ENCODE measurements at regions not wholly inside any gene's neighbourhood (a gene's known extent, or its start where the extent isn't known, plus 50 kb on each side); places are given as distances from the start of the nearest gene placed in this dataset.

- no peak for DNase-seq (ENCODE audit: low read depth in 2 of 2)
- no peak overlapping the region for H3K4me3 ChIP-seq (replicated peaks in 1 of 2; ENCODE audit: low read depth in 2 of 2, low read length in 2 of 2)
- TF ChIP-seq CTCF (IDR thresholded peaks at IDR 0.05; ENCODE audit: low read depth, low read length), result no peak
Measured at GRCh38 chr2:2842466-2842865, 511.4 kb upstream of the MYT1L start.

- no peak for TF ChIP-seq CTCF (IDR thresholded peaks at IDR 0.05; ENCODE audit: low read depth, low read length)
- DNase-seq (ENCODE audit: low read depth in 2 of 2), result no peak
- no peak overlapping the region for H3K4me3 ChIP-seq (replicated peaks in 1 of 2; ENCODE audit: low read depth in 2 of 2, low read length in 2 of 2)
Measured at GRCh38 chr2:2840681-2841300, 509.7 kb upstream of the MYT1L start.

GRCh38 chr2:2839782-2840531 lies 508.9 kb upstream of the MYT1L start:
- no peak overlapping the region for H3K4me3 ChIP-seq (replicated peaks in 1 of 2; ENCODE audit: low read depth in 2 of 2, low read length in 2 of 2)
- no peak for DNase-seq (ENCODE audit: low read depth in 2 of 2)
- no peak for TF ChIP-seq CTCF (IDR thresholded peaks at IDR 0.05; ENCODE audit: low read depth, low read length)

- no peak overlapping the region for H3K4me3 ChIP-seq (replicated peaks in 1 of 2; ENCODE audit: low read depth in 2 of 2, low read length in 2 of 2)
- no peak for TF ChIP-seq CTCF (IDR thresholded peaks at IDR 0.05; ENCODE audit: low read depth, low read length)
- no peak for DNase-seq (ENCODE audit: low read depth in 2 of 2)
Measured at GRCh38 chr2:2839393-2839781, 508.3 kb upstream of the MYT1L start.

- DNase-seq (ENCODE audit: low read depth in 2 of 2), result no peak
- H3K4me3 ChIP-seq (replicated peaks in 1 of 2; ENCODE audit: low read depth in 2 of 2, low read length in 2 of 2), result no peak overlapping the region
- no peak for TF ChIP-seq CTCF (IDR thresholded peaks at IDR 0.05; ENCODE audit: low read depth, low read length)
Measured at GRCh38 chr2:2838548-2838845, 507.4 kb upstream of the MYT1L start.

GRCh38 chr2:2837746-2838547 lies 506.9 kb upstream of the MYT1L start:
- no peak for TF ChIP-seq CTCF (IDR thresholded peaks at IDR 0.05; ENCODE audit: low read depth, low read length)

More at GRCh38 chr2:2837746-2838547, 506.9 kb upstream of the MYT1L start:
- H3K4me3 ChIP-seq (replicated peaks in 1 of 2; ENCODE audit: low read depth in 2 of 2, low read length in 2 of 2), result no peak overlapping the region
- DNase-seq (ENCODE audit: low read depth in 2 of 2), result no peak
